GM21619 (cell line): ENCODE measurements at regions not wholly inside any gene's neighbourhood (a gene's known extent, or its start where the extent isn't known, plus 50 kb on each side); places are given as distances from the start of the nearest gene placed in this dataset.
"Not testable (repeated sequence)": the region's sequence is repeated elsewhere in the genome, so short reads cannot be mapped to it uniquely, and the experiment has no call there.

Experiments used
- ATAC-seq: cut with Tn5 transposase; IDR thresholded peaks from one replicate; pipeline ENCODE4 v1.9.1; 2021; ENCODE audit not compliant: unreplicated experiment

DNA sequence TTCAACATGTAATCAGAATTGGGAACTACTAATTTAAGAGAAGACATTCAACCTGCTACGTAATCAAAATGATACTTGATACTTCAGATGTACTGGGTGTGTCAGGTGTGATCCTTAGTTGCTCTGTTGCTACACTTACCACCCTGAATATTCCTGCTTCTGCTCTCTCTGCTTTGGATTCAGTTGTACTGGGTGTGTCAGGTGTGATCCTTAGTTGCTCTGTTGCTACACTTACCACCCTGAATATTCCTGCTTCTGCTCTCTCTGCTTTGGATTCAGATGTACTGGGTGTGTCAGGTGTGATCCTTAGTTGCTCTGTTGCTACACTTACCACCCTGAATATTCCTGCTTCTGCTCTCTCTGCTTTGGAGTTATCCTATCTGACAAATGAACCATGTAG, 290.2 kb downstream of the RAB38 start:
- not testable (repeated sequence) for ATAC-seq

DNA sequence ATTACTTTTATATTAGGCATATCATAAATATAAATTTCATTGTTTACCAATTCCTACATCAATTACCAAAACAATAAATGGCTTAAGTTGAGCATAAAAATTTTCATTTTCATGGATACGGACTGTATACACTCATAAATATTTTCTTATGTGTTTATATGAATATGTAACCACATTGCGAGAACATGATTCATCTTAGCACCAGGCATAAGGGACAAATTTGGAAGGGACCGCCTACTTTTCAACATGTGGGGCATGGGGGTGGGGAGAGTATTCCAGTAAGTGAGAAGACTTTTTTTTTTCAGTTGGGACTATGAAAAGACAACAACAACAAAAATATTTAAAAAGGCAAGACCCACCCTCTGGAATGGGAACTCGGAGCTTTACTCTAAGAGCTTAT, 296.1 kb downstream of the RAB38 start:
- no peak for ATAC-seq

DNA sequence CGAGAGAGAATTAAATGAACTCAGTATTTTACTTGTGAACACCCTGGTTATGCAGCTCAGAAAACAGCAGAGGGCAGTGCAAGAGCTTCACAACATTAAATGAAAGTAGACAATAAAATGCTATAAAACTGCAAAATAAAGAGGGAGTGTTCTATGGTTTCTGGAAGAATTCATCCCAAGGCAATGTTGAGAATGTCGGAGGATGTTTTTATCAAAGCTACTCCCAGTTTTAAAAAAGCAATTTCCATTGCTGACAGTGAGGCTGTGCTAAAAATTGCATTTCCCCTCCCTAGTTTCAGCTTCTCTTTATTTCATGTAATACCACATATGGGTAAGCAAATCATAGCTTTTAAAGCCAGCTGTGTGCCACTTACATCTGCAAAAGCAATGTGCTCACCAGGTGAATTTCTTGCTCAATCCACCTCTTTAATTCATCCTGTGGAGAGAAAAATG, 296.8 kb downstream of the RAB38 start:
- no peak for ATAC-seq

DNA sequence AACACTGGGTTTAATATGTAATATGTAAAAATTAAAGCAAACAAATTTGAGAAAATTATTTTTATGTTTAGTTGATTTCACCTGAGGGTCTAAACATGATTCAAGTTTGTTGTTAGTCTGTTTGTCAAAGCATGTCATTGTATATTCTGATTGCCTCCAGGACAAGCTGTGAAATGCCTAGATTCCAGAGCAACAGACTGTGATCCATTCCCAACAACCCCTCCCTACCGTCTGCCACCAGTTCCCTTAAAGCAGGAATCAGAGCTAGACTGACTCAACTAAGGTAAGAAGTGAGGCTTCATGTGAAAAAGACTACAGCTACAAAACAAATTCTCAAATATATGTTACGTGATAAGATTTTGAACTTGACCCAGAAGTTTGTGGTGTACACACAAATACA, 304.2 kb downstream of the RAB38 start:
- ATAC-seq, result no peak

DNA sequence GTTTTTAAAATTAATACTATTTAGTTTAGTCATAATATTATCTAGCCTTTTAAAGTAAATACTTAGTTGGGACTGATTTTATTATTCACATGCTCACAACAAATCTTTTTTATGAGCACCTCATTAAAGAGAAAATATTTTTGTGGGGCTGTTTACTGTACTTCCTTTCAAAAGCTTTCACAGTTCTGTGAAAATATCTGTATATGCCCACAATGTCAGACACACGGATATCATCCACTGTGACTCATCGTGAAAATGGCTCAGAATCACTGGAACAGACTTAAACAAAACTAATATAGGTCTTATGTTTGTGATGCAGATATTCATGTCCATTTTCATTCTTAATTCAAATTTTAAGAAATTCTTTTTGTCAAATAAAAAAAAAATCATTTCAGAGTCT, 305.2 kb downstream of the RAB38 start:
- ATAC-seq, result no peak

DNA sequence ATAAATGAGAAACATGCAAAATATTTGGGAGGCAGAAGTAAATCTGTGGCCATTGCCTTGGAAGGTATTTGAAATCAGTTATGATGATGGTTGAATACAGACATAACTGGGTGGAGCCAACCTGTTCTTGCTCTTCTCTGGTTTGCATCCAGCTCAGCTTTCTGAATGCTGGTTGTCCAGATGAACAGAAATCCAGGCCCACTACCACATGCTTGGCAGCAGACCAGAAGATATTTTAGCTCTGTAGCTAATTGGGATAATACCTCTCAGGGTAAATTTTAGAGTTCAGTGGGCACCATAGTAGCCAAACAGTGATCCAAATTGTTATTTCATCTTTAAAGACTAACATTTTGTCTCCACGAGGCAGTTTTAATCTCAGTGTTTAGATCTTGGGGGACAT, 308.3 kb downstream of the RAB38 start:
- no peak for ATAC-seq

DNA sequence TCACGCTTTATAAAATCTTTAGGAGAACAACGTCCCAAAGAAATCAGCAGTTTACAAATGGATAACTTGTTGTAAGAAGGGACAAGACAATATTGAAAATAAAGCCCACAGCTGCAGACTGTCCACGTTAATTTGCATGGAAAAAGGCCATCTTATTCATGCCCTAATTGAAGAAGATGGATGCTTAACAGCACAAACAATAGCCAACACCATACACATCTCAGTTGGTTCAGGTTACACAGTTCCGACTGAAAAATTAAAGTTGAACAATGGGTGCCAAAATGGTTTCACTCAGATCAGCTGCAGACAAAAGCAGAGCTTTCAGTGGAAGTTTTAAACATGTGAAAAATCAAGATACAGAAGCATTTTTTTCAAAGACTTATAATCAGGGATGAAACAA, 314.2 kb downstream of the RAB38 start:
- no peak for ATAC-seq

DNA sequence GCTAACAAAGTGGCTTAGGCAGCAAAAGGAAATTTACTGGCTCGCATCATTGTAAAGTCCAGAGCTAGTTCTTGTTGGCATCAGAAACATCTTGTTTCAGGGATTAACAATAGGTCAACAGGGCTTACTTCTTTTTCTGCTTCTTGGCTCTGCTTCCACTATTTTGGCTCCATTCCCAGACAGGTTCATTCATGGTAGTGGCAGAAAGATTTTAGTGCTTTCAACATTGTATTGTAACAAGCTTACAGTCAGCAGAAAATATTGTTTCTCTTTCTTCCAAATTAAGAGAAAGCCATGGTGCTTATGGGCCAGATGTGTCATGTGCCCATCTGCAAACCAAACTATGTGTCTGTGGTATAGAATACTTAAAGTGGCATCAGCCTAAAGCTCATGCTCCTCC, 315.6 kb downstream of the RAB38 start:
- no peak for ATAC-seq

DNA sequence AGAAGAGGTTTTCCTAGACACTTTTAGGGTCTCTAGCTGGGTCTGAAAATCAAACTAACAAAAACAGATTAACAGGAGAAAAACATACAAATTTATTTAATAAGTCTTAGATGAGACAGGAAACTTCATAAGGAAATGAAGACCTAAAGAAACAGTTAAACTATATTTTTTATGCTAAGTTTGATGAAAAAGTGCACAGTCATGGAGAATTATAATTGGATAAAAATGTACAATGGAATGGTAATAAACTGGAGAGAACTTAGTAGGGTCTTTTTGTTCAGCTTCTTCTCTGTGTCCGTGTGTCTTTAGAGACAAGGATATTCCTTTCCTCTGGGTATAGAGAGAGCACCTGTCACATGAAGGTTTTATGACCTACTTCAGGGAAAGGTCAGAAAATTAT, 323.4 kb downstream of the RAB38 start:
- no peak for ATAC-seq

DNA sequence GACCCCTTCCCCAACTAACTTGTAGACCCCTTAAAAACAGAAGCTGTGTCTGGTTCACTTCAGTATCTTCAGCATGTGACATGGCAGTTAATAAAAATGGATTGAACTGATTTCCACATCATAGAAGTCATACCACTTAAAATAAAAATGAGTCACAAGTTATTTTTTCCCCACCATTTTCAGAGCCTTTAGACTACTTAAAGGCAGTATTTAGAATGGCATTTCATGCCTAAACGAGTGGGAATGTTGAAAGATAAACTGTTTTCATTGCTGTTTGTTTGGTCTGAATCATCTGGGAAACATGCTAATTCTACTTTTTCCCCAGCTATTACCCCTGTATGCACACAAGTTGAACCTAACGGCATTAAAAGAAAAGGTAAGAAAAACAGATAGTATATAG, 324.0 kb downstream of the RAB38 start:
- ATAC-seq, result no peak

DNA sequence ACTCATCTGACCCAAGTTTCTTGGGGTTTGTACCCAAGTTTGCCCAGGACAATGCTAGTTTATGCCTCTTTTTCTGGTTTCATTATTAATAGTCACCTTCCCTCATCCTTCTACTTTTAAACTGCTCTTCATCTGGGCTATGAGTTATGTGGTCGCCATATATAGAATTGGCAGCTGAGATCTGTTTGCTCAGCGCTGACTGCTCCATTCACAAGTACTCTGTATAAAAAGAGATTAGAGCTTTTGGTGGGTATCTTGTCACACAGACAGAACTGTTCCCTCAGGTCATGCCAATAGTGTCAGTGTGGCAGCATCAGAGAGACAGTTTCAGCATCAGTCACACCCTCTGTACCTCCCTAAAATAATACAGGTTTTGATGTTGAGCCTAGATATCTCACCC, 326.0 kb downstream of the RAB38 start:
- ATAC-seq, result no peak

DNA sequence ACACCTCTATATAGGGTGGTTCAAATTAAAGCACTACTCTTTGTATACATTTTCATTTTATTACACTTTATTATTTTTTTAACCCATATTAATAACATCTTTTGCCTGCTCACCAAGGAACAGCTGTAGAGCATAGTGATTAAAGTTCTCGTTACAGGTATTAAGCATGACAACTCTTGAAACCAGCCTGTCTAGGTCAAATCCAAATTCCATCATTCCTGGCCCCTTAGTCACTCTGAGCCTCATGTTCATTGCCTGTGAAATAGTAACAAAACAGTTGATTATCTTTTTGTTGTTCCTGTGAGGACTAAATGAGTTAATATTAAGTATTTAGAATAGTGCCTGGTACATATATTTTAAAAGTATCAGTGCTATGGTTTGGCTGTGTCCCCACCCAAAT, 334.5 kb downstream of the RAB38 start:
- ATAC-seq, result no peak

DNA sequence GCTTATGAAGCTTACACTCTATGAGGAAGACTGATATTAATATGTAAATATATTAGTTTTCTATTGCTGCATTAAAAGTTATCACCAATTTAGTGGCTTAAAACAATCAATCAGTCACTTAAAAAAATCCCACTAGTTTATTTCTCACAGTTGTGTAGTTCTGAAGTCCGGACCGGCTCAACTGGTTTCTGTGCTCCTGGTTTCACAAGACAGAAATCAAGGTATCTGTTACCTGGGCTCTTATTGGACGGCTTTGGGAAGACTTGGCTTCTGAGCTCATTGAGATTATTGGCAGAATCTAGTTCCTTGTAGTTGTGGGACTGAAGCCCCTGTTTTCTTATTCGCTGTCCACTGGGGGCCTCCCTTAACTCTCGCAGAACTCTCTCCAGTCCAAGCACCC, 343.0 kb downstream of the RAB38 start:
- no peak for ATAC-seq

DNA sequence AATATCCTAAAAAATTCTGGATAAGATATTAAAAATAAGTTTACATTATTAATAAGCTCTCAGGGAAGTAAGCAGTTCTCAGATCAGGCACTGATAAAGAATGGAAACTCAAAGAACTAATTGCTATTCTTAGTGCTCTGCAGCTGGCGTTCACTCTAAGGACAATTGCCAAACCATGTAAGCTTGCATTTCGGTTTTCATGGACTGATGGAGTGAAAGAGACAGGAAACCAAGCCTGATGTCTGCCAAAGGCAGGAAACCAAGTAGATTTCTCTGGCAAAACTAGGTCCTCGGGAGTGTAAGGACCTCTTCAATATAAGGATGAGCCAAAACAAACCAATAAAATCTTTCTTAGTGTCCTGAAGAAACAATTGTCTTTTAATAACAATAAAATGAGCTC, 355.2 kb downstream of the RAB38 start:
- ATAC-seq, result no peak

DNA sequence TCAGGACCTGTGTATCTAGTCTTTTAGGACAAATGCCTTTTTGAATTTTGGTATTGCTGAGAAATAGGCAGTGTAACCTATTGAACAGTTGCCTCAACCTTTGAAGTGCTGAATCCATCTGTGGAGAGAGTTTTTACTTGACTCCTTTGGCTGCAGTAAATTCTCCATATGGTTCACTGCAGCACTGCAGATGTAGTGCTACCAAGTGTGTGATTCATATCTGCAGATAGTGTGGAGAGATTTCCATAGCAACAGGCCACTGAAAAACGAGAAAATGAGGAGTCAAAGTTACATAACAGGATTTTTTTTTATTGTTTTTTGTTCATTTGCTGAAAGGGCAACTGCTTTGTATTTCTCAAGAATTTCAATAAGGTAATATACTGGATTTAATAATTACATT, 356.1 kb downstream of the RAB38 start:
- ATAC-seq, result no peak

DNA sequence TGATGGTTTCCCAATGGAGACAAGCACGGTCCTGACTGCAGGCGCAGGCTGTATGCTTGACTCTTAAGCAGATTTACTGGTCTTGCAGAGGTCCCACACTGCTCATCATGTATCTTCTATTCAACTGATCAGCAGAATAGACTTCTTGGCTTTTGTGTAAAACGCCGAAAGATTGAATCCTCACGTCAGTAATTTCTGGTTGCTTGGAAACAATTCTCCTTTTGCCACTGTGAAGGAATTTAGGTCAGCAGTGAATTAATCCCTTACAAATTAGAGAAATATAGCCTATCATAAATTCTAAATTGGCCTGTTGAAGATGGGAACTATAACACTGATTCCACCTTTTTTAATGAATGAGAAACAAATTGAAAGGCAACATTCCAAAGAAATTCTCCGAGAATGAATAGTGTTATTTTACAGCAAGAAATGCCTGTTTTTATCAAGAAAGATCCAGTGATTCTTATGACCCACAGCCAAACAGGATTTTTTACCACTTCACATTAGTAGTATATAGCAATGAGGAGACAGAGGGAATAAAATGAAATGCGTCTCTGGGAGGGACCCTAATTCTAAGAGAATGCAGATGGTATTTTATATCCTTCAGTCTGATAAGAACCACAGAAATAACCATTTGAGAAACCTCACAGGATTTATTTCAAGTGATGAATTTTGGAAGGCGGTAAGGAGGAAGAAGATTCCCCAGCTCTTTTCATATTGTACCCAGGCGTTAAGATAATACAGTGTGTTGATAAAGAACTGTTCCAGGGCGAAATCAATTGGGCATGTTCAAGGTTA, 362.5 kb downstream of the RAB38 start:
- ATAC-seq, result no peak

DNA sequence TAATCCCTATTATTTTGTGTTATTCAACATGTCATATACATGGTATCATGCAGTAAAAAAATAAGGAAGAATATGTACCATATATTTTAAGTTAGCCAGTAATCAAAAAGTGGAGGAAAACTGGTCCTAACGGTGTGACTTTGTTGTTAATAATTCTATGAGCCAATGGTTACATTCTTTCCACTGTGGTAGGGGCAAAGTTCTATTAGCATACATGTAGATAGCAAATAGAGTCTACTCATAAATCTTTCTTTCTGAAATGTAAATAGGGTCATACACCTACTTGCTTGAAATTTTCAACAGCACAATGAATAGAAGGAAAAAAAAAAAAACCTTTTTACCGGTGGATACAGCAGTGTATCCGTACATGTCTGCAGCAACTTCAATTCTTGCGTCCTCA, 364.8 kb downstream of the RAB38 start:
- ATAC-seq, result no peak

DNA sequence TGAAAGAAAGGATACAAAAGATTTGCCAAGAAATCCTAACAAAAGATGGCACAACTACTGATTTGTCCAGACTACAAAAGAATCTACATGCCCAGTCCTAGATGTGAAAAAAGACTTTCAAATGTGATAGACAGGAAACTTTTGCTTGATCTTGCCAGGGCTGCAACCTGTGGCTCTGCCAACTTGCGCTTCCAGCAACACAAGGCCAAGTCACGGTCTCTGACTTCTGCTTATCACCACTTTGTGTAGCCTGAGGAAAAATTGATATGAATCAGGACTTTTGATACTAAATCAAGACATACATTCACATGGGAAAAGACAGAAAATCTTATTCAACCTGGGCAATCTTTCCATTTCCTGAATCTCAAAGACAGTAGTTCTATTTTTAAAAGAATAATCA, 366.0 kb downstream of the RAB38 start:
- no peak for ATAC-seq

DNA sequence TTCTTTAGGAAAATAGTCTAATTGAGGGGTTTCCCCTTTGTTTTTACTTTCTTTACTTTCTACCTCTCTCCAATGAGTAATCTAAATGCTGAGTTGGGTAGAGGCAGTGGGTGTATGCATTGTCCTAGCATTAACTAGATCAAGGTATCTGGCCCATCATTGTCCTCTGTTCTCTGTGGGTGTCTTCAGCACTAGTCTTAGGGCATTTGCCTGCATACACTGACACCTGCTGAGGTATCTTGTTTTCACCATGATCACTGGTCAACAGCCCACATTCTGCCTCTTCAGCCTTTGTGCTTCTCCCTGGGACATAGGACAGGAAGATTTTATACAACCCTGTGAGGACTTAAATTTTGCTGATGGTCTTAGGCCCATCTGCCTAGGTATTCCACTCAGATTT, 371.1 kb downstream of the RAB38 start:
- ATAC-seq, result no peak

DNA sequence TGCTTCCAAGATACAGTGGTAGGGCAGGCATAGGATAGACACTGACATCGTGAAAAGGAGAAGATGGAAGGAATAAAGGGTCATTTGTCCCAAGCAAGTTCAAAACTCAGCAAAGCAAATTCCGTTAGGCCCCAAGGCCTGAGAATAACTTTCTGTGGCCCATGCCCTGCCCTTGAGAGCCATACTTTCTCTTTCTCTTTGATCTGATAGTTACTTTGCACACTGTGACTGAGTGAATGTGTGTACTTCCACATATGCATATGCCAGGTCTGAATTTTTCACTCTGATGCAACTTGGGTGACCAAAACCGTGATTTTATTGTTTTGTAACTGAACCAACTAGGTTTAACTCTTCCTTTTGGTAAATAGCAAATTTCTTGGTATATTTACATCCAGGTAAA, 371.5 kb downstream of the RAB38 start:
- no peak for ATAC-seq

DNA sequence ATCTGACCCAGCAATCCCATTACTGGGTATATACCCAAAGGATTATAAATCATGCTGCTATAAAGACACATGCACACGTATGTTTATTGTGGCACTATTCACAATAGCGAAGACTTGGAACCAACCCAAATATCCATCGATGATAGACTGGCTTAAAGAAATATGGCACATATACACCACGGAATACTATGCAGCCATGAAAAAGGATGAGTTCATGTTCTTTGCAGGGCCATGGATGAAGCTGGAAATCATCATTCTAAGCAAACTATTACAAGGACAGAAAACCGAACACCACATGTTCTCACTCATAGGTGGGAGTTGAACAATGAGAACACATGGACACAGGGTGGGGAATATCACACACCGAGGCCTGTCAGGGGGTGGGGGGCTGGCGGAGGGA, 390.4 kb downstream of the RAB38 start:
- ATAC-seq, result not testable (repeated sequence)

DNA sequence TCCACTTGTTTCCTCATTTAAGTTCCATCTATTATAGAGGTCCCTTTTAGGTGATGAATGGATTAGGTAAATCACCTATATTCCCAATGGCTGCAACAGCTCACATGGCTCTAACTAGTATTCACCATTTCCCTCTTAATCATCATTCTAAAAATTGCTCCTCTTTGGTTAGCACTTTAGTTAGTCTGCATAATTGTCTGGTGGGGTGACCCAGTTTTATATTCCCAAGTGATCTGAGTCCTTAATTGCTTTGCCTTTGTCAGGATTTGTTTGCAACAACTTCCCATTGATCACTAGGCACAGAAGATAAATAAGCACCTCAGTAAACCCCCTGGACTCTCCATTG, 395.2 kb downstream of the RAB38 start:
- no peak for ATAC-seq

DNA sequence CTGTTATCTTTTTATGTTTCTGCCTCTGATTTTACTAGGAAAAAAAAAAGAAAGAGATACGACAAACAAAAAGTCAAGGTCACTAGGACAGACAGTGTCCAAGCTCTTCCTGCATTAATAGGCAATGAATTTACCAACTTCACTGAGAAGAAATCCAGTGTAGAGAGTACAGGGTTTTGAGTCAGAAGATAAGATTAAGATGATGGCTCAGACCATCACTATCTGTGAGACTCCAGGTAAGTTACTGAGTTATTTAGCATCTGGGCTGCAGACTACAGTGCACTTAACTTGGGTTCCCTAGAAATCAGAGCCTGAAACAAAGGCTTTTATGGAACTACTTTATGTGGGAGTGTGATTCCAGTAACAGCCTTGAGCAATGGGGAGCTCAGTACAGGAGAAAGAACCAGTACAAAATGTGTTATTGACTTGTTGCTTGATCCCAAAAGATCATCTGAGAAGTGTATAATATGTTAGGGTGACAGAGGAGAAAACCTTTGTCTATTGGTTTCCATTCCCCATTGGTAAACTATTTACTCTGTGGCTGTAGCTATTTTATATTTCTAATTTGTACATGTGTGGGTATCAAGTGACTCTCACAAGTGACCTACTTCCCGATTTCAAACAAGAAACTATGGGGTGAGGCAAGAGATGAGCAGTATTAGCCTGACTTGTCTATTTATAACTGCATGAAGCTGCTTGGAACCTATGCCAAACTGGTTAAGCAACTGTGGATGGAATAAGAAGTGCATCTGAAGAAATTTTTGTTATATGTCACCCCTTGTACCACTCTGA, 395.8 kb downstream of the RAB38 start:
- ATAC-seq, result no peak
